NCI-H1092 (cell line): ENCODE measurements at regions not wholly inside any gene's neighbourhood (a gene's known extent, or its start where the extent isn't known, plus 50 kb on each side); places are given as distances from the start of the nearest gene placed in this dataset.
"Not testable (repeated sequence)": the region's sequence is repeated elsewhere in the genome, so short reads cannot be mapped to it uniquely, and the experiment has no call there.

Source experiments
- DNase-seq: peaks from one replicate; lab custom pipeline; 2025; lab: John Stamatoyannopoulos, UW

GRCh38 chr5:158439204-158439603, 580.3 kb upstream of the CLINT1 start:
- DNase-seq: not testable (repeated sequence)

GRCh38 chr5:158436271-158437065, 577.5 kb upstream of the CLINT1 start:
- no peak for DNase-seq

- DNase-seq: no peak
These were observed 576.2 kb upstream of the CLINT1 start for GRCh38 chr5:158435161-158435616.

- DNase-seq: no peak
These were observed 575.8 kb upstream of the CLINT1 start for GRCh38 chr5:158434749-158435148.

GRCh38 chr5:158433634-158434033, 574.7 kb upstream of the CLINT1 start:
- no peak for DNase-seq

GRCh38 chr5:158431369-158432029, 572.6 kb upstream of the CLINT1 start:
- DNase-seq: no peak

- no peak for DNase-seq
These were observed 571.8 kb upstream of the CLINT1 start for GRCh38 chr5:158430798-158431167.

GRCh38 chr5:158430166-158430797, 571.3 kb upstream of the CLINT1 start:
- DNase-seq: no peak

GRCh38 chr5:158429564-158429963, 570.6 kb upstream of the CLINT1 start:
- no peak for DNase-seq

GRCh38 chr5:158423623-158424200, 564.8 kb upstream of the CLINT1 start:
- no peak for DNase-seq

- no peak for DNase-seq
These were observed 563.9 kb upstream of the CLINT1 start for GRCh38 chr5:158422653-158423515.

GRCh38 chr5:158421319-158421718, 562.4 kb upstream of the CLINT1 start:
- no peak for DNase-seq

GRCh38 chr5:158419186-158419585, 560.2 kb upstream of the CLINT1 start:
- no peak for DNase-seq

GRCh38 chr5:158414780-158415179, 555.8 kb upstream of the CLINT1 start:
- DNase-seq: no peak

- no peak for DNase-seq
These were observed 555.4 kb upstream of the CLINT1 start for GRCh38 chr5:158414333-158414762.

- DNase-seq: no peak
These were observed 554.3 kb upstream of the CLINT1 start for GRCh38 chr5:158413122-158413680.

- no peak for DNase-seq
These were observed 552.0 kb upstream of the CLINT1 start for GRCh38 chr5:158410976-158411375.

GRCh38 chr5:158409507-158409906, 550.6 kb upstream of the CLINT1 start:
- DNase-seq: no peak

GRCh38 chr5:158407824-158408195, 548.9 kb upstream of the CLINT1 start:
- no peak for DNase-seq

- DNase-seq: no peak
These were observed 548.2 kb upstream of the CLINT1 start for GRCh38 chr5:158406884-158407823.
